HTR-8/SVneo (cell line): ENCODE measurements at regions not wholly inside any gene's neighbourhood (a gene's known extent, or its start where the extent isn't known, plus 50 kb on each side); places are given as distances from the start of the nearest gene placed in this dataset.

Source experiments
- DNase-seq: peaks from one replicate; pipeline ENCODE4 v3.0.0; 2011; ENCODE audit warnings: low spot score, mixed read lengths; ENCODE audit not compliant: insufficient read length
- FAIRE-seq: peaks from 2 replicates; lab custom pipeline; 2011; peaks lifted over from hg19 to GRCh38; lab: Jason Lieb, UNC

DNA sequence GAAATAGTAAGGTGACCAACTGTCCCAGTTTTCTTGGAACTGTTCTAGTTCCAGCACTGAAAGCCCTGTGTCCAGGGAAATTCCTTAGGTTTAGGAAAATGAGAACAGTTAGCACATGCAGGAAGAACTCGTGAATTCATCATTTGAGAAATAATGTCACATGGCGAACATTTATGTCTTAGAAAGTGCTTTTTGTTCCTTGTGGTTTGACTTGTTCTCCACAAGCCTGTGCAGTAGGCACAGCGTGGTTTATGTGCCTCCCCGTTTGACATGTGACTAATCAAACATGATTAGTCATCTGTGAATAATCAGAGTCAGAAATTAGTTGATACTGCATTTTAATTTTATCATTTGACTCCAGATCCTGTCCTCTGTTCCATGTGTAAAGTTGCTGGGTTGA is 556.0 kb upstream of the CPEB2 start:
- DNase-seq (no peak), FAIRE-seq (no peak)

DNA sequence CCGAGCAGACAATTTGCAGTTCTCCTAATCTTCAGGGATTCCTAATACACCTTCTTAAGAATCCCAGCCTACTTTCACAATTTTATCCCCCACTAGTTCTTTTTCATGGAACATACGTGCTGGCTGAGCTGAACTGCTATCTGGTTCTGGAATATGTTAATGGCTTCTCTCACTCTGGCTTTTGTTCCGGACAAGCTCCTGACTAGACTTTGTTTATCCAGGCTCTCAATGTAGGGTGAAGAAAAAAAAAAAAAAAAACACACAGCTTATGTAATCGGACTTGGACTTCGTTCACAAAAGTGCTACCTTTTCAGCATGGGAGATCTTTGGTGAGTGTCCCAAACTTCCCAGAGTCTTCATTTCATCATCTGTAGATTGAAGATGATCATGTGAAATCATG is 555.4 kb upstream of the CPEB2 start:
- FAIRE-seq (no peak), DNase-seq (no peak)

DNA sequence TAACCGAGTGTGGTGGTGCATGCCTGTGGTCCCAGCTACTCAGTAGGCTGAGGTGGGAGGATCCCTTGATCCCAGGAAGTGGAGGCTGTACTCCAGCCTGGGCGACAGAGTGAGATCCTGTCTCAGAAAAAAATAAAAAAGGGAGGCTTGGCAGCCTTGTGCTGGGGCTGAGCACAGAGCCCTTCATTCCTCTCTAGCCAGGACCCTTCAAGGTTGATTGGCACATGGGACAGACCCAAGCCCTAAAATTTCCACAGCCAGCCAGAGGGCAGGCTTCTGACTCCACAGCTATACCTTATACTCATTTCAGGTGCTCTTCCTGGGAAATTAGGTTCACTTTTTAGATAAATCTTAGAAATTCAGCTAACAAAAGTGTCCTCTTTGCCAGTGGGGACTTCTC is 553.0 kb upstream of the CPEB2 start:
- FAIRE-seq (no peak), DNase-seq (no peak)

DNA sequence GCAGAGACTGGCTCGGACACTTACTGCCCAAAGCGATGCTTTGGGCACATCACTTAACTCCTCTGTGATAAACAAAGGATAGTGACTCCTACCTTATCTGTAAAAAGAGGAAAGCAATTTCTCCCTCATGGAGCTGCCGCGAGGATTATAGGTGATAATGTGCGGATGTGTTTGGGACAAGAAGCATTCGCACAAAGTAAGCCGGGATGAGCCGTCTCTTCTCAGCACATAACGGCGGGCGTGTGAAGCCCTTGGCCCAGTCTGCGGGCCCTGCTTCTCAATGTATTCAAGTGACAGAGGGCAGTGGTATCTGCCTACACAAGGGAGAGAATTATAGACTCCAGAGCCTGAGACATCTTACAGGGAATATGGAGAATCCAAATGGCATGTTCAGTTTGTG is 550.3 kb upstream of the CPEB2 start:
- no peak for FAIRE-seq

DNA sequence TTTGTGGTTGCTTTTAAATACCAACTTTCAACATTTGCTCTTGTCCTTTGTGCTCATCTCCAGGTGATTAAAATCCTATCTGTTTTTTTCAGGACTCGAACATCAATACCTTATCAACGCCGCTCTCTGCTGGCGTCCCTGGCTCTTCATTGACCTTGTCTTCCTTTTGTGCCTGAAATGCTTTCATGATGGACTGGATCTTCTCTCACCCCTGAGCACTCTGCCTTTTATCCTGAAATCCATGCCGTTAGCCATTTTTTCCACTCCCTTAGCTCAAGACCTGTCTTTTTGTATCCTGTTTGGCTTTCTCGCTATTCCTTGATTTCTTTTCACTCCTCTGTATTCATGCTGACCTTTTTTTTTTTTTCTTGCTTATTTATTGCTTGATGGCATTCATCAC is 549.5 kb upstream of the CPEB2 start:
- DNase-seq, result no peak
- no peak for FAIRE-seq

More for the DNA sequence above, 550.3 kb upstream of the CPEB2 start:
- DNase-seq, result no peak

DNA sequence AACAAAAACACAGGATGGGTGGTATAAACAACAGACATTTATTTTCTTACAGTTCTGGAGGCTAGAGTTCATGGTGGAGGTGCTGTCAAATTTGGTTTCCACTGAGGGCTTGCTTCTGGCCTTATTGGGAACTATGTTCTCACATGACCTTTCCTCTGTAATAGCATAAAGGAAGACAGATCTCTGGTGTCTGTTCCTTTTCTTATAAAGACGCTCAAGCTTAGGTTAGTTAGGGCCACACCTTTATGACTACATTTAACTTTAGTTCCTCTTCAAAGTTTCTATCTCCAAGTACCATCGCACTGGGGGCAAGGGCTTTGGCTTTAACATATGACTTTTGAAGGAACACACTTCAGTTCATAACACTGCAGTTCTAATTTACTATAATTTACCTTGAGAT is 543.8 kb upstream of the CPEB2 start:
- FAIRE-seq, result no peak

DNA sequence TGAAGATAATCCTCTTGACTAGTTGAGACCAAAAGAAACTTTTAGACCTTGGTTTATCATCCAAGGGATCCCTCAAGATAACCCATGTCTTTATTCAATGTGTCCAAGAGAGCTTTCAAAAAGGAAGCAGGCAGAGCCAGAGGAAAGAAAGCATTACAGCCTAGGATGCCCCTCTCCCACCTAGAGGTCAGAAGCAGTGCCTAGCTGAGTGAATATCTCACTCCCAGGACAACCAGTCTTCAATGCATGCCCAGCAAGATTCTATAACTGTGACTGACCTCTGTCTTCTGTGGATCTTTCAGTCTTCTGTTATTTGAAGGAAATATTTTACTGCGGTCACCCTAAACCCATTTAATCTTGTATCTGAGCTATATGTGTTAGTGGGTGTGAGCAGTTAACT is 537.2 kb upstream of the CPEB2 start:
- FAIRE-seq, result no peak
- DNase-seq, result no peak

More for the DNA sequence above, 543.8 kb upstream of the CPEB2 start:
- DNase-seq, result no peak

DNA sequence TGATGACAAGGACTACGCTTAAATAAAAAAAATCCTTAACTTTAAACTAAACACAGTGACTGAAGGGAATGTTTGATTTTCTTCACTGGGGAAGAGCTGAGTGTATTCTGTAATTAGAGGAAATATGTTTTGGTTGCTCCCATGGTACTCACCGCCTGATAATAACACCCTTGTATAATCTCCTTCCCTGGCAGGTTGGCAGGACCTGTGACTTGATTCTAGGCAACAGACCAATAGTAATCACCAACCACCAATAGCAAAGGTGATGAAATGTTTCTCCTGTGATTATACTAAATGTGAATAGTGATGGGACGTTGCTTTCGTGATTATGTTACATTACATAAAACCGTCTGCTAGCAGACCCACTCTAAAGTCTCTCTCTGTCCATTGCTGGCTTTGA is 536.8 kb upstream of the CPEB2 start:
- FAIRE-seq (no peak), DNase-seq (no peak)

DNA sequence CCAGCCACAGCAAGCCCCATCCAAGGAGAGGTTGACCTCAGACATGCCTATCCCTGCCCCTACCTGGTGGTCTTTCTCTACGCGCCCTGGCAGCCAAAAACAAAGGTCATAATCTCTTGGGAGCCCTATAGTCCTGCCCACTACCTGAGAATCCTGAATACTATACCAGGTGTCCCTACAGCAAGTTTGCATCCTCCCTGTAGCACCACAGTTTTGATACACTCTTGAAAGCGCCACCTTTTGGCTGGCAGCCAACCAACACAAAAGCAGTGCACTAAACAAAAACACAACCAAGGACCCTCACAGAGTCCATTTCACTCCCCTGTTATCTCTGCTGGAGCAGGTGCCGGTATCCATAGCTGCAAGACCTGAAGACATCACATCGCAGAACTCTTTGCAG is 523.8 kb upstream of the CPEB2 start:
- FAIRE-seq, result no peak
- DNase-seq, result no peak

DNA sequence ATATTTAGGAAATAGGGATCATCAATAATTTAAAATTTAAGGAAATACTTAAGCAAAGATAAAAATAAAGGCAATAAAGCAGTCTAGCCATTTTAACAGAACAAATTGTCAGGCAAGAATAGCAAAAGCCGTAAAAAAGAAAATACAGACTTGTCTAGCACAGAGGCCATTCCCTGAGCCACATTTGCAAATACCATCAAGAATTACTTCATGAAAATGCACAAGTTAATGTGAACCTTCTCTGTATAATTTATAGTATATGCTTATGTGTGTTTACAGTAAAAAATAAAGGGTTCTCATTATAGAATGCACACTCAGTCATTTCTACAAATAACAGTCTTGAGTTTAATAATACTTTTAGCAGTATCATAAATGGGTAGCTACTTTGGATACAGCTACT is 505.9 kb upstream of the CPEB2 start:
- FAIRE-seq (no peak), DNase-seq (no peak)

DNA sequence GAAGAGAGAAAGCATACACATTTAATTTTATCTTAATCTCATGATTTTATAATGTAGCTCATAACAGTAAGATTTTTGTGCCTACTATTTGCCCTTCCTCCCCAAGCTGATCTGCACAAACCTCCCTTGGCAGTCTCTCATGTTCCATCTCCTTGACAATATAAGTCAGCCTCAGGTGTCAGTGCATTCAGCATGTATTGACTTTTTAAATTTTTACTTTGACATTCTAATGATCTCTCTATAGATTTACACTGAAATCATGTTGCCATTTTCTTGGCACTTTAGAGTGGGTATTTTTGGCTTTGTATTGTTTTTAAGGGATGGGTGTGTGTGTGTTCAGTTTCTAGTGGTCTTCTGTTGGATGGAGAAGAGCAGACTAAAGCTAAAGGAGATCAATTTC is 505.3 kb upstream of the CPEB2 start:
- FAIRE-seq, result no peak
- no peak for DNase-seq

DNA sequence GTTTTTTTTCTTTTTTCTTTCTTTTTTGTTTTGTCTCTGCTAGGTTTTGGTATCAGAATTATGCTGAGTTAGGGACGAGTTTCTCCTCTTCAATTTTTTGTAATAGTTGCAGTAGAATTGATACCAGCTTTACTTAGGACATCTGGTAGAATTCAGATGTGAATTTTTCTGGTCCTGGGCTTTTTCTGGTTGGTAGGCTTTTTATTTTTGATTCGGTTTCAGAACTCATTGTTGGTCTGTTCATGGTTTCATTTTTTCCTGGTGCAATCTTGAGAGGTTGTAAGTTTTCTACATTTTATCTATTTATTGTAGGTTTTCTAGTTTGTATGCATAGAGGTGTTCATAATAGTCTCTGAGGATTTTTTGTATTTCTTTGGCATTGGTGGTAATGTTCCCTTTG is 498.1 kb upstream of the CPEB2 start:
- DNase-seq (no peak), FAIRE-seq (no peak)

DNA sequence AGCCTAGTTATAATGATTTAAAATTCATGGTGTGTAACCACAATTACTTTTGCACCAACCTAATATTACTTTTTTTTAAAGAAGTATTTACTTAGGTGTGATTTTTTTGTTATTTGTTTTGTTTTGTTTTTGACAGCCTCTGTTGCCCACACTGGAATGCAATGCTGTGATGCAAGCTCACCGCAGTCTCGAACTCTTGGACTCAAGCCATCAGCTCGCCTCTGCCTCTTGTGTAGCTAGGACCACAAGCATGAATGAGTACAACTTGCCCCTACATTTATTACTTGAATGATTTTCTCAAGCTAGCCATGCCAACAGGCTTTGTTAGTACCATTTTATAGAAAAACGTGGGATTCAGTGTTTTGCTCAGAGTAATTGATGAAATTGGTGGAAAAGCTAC is 488.8 kb upstream of the CPEB2 start:
- FAIRE-seq (no peak), DNase-seq (no peak)

DNA sequence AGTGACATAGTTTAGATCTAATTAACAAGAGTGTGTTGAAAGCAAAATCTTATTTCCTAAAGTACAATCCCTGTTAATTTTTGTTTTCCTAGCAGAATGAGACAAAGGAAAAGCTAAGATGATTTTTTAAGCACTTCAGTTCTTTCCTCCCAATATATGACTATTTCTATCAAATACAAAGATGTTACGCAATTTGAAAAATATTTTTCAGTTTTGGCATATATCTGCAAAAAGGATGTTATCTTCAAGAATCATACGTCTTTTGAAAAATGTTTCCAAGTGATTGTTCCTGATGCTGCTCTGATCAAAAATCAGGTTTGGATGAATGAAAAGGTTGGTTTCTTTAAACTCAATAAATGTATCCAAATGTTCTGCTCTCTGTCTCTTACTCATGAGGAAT is 486.7 kb upstream of the CPEB2 start:
- no peak for FAIRE-seq
- DNase-seq, result no peak

DNA sequence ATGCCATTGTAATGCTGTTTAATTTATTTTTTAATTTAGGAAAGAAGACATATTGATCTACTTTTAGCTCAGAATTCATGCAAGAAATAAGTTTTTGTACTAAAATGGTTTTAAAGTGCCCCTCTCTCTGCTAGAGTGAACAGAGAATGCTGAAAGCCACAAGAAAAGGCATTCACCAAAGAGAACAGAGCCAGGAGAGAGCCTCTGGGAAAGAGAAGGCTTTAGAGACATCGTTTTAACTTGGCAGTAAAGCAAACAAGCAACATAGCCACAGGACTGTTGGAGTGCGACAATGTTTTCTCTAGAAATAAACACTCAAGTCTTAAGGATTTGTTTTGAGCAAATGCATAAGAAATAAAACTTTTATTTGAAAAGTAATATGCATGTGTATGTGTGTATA is 484.1 kb upstream of the CPEB2 start:
- no peak for DNase-seq
- no peak for FAIRE-seq

DNA sequence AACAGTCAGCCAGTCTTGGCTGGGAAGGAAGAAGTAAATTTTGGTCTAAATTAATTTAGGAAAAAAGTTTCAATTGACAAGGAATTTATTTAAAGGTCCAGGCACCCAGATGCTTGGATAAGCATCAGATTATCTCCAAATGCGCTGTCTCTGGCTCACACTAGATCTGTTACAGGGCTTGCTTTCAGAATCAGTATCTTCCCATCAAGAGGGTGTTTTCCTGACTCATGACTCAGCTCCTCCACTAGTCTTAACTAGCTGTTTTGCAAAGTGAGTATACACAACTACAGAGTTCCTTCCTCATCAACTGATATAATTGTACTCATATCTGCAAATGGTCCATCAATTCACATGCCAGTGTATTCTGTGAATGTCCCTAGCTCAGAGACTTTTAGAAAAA is 482.1 kb upstream of the CPEB2 start:
- DNase-seq (no peak), FAIRE-seq (no peak)

DNA sequence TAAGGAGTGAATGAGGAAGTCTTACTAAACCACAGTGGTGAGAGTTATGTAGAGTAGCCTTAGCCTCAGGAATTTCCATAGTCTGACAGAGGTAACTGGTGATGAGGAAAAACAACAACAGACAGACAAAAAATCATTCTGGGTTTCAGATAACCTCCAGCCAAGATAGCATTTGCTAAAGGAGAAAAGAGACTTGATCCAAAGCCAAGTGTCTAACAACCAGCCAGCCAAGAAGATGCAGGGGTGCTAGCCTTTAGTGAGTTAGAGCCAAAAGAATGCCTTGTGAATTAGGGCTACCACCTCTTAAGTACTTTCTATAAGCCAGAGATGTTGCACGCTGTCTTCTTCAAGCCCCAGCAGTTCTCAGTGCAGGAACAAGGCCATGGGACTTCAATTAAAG is 478.0 kb upstream of the CPEB2 start:
- DNase-seq, result no peak

DNA sequence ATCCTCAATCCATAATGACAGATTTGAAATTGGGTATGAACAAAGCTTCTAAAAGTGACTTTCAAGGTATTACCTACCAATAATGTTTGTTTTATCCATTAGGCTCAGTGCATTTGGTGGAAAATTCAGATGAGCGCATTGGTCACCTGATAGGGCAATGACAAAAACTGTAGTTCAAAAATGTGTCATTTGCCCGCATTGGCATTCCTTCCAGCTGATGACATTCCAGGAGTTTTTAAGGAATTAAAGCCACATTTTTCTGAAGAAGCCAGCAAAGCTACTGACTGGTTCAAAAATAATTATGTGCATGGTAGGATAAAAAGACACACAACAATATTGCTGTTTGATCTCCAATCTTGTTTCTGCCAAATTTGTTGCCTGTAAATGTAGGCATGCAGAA is 473.4 kb upstream of the CPEB2 start:
- DNase-seq (no peak), FAIRE-seq (no peak)

More for the DNA sequence above, 478.0 kb upstream of the CPEB2 start:
- no peak for FAIRE-seq

DNA sequence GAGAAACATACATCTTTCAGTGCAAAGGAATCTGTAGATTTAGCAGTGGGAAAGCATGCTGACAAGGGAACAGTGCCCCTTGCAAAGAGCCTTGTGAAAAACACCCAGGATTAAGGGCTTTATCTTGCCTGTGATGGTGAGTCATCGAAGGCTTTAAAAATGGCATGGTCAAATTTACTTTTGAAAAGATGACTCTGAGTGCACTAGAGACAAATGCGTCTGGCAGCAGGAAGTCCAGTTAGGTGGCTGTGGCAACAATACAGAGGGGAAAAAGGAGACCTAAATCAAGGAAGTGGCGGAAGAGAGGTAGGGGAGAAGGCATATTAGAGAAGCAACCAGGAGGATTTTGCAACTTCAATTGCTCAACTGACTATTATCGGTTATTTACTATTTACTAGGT is 472.6 kb upstream of the CPEB2 start:
- no peak for DNase-seq
- FAIRE-seq, result no peak

DNA sequence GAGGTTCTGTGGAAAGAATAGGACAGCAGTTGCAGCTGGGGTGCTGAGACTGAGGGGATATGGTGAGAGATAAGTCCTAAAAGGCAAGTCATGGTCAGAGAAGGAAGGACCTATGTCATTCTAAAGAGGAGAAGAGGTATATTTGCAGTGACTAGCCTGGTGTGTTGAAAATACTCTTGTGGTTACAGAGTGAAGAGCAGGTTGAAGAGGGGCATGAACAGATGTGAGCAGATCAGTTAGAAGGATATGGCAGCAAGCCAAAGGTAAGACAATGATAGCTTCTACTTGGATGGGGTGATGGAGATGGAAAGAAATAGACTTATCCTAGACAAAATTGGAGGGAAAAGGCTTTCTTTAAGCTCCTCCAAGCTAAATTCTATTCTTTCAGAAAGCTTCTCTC is 469.8 kb upstream of the CPEB2 start:
- no peak for DNase-seq
- FAIRE-seq, result no peak

DNA sequence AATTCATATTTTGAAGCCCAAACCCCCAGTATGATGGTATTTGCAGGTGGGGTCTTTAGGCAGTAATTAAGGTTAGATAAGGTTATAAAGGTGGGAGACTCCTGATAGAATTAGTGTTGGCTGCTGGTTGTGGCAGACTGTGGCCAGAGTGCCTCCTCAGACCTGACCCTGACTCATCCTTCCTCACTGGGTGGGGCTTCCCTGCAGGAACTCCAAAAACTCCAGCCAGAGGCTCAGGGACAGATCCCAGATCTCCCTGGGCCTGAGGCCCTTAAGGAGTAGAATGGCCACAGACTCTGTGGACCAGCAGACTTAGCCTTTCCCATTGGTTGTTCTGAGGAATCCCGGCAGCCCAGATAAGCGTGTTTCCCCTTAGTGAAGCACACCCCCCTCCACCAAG is 463.0 kb upstream of the CPEB2 start:
- FAIRE-seq (no peak), DNase-seq (no peak)

DNA sequence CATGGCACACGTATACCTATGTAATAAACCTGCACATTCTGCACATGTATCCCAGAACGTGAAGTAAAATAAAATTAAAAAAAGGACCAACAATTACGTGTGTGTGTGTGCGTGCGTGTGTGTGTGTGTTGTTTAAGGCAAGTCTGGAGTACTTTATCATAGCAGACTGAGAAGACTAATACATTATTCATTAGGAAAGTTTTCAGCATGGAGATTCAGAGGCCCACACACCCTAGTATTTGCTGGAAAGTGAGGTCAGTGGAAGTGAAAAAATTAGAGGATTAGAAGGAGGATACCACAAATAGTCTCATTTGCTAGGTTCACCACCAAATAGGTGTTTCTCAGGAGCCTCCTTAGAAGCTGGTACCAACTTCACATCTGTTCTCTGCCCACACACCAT is 457.1 kb upstream of the CPEB2 start:
- DNase-seq (no peak), FAIRE-seq (no peak)

DNA sequence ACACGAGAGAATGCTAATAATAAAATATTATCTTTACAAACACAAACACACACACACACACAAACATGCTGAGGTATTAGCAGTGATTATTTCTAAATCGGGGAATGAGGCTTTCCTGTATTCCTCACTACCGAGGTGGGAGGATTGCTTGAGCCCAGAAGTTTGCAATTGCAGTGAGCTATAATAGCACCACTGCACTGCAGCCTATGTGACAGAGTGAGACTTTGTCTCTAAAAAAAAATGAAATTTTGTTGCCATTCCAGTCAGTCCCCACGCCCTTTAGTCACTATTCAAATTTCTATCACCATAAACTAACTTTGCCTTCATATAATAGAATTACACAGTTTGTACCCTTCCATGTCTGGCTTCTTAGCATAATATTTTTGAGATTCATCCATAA is 456.5 kb upstream of the CPEB2 start:
- FAIRE-seq (no peak), DNase-seq (no peak)
